HCT116 (cell line): ENCODE measurements at regions not wholly inside any gene's neighbourhood (a gene's known extent, or its start where the extent isn't known, plus 50 kb on each side); places are given as distances from the start of the nearest gene placed in this dataset.

Source experiments
- ATAC-seq: fragments of 200-7000 bp; cut with Tn5 transposase; 2 replicates; pipeline ENCODE4 v1.9.1; 2020; ENCODE audit warnings: mild to moderate bottlenecking, moderate library complexity
- BruUV-seq: library from RNA; stranded (reverse); fragments of 400-500 nt; replicated peaks from 2 replicates; lab custom pipeline; 2021; lab: Mats Ljungman, UMichigan
- CTCF ChIA-PET: fragments of 300-600 bp; sonication (Branson Sonifier 250); formaldehyde crosslinking; loops from one replicate; lab custom pipeline; 2021; ENCODE audit warnings: antibody characterized with exemption; lab: Charles Lee
- POLR2A ChIA-PET: fragments of 300-600, 350-600 bp; sonication (Branson Sonifier 250); formaldehyde crosslinking; loops from one replicate; lab custom pipeline; 2021; ENCODE audit warnings: antibody characterized with exemption; lab: Charles Lee
- RAD21 ChIA-PET, 2 experiments: fragments of 300-600 bp; sonication (Branson Sonifier 250); formaldehyde crosslinking; loops; one replicate each; lab custom pipeline; 2023; ENCODE audit warnings: low total read pairs in 2 of 2; ENCODE audit not compliant: uncharacterized antibody in 2 of 2, unreplicated experiment in 2 of 2, low non-redundant PET in 1 of 2; lab: Charles Lee
- DNase-seq: peaks from one replicate; pipeline ENCODE4 v3.0.0-alpha.2; 2010; ENCODE audit warnings: low read depth, low spot score
- H2AFZ ChIP-seq: fragments of 200-600 bp; shearing (Covaris generic), sonication (generic); 2 replicates; pipeline ENCODE4 v1.6.1; 2017; ENCODE audit warnings: low read depth, mixed run types, mixed read lengths, antibody characterized with exemption, low read length; ENCODE audit not compliant: poor library complexity, severe bottlenecking
- H3K27ac ChIP-seq: 2 replicates; pipeline ENCODE4 v1.5.1; 2012; ENCODE audit warnings: low read depth, low read length
- H3K27me3 ChIP-seq: fragments of 200-600 bp; sonication (generic); 2 replicates; pipeline ENCODE4 v1.6.1; 2016; ENCODE audit warnings: mixed run types, low read length, mixed read lengths; ENCODE audit not compliant: insufficient read depth
- H3K36me3 ChIP-seq, 2 experiments: fragments of 200-500 bp in 1 of 2; fragments of 200-600 bp in 1 of 2; sonication (Bioruptor generic) in 1 of 2; sonication (generic) in 1 of 2; 2 replicates each; pipeline versions ENCODE4 v1.5.1 to v1.6.1; 2014 to 2016; ENCODE audit warnings: low read length in 2 of 2, inconsistent platforms in 1 of 2, mixed read lengths in 1 of 2, mixed run types in 1 of 2; ENCODE audit not compliant: insufficient read depth in 2 of 2, control insufficient read depth in 1 of 2
- H3K4me1 ChIP-seq, 2 experiments: fragments of 200-600 bp in 1 of 2; sonication (generic) in 1 of 2; 2 replicates each; pipeline versions ENCODE4 v1.5.1 to v1.6.1; 2012 to 2017; ENCODE audit warnings: low read length in 2 of 2, inconsistent platforms in 1 of 2, mild to moderate bottlenecking in 1 of 2, mixed read lengths in 1 of 2, mixed run types in 1 of 2, moderate library complexity in 1 of 2; ENCODE audit not compliant: insufficient read depth in 2 of 2, control insufficient read depth in 1 of 2
- H3K4me2 ChIP-seq: fragments of 200-600 bp; sonication (generic); 2 replicates; pipeline ENCODE4 v1.6.1; 2017; ENCODE audit warnings: mixed run types, low read length, mixed read lengths
- H3K4me3 ChIP-seq, 2 experiments: fragments of 200-600 bp in 1 of 2; sonication (generic) in 1 of 2; replicated peaks in 1 of 2; 2 replicates each; pipeline ENCODE4 v1.5.1; 2011 to 2016; ENCODE audit warnings: low read length in 2 of 2, control low read depth in 1 of 2, low read depth in 1 of 2, mild to moderate bottlenecking in 1 of 2, mixed read lengths in 1 of 2, mixed run types in 1 of 2
- H3K79me2 ChIP-seq: fragments of 200-600 bp; sonication (generic); 2 replicates; pipeline ENCODE4 v1.6.1; 2017; ENCODE audit warnings: mild to moderate bottlenecking, mixed run types, low read length, moderate library complexity, mixed read lengths; ENCODE audit not compliant: insufficient read depth
- H3K9ac ChIP-seq: fragments of 200-600 bp; sonication (generic); 2 replicates; pipeline ENCODE4 v1.6.1; 2016; ENCODE audit warnings: low read length, mixed read lengths
- H3K9me2 ChIP-seq: fragments of 200-600 bp; sonication (generic), shearing (Covaris generic); 2 replicates; pipeline ENCODE4 v1.6.1; 2017; ENCODE audit warnings: mixed run types, mild to moderate bottlenecking, moderate library complexity; ENCODE audit not compliant: insufficient read depth
- H3K9me3 ChIP-seq, 2 experiments: fragments of 200-500 bp in 1 of 2; fragments of 200-600 bp in 1 of 2; sonication (Bioruptor generic) in 1 of 2; sonication (generic) in 1 of 2; 2 replicates each; pipeline ENCODE4 v1.6.1; 2014 to 2017; ENCODE audit warnings: low read length in 2 of 2, mixed read lengths in 2 of 2, inconsistent platforms in 1 of 2, low read depth in 1 of 2, mild to moderate bottlenecking in 1 of 2, mixed run types in 1 of 2, moderate library complexity in 1 of 2; ENCODE audit not compliant: control insufficient read depth in 1 of 2, insufficient read depth in 1 of 2
- H4K20me1 ChIP-seq: fragments of 200-600 bp; sonication (generic), shearing (Covaris generic); 2 replicates; pipeline ENCODE4 v1.6.1; 2017; ENCODE audit warnings: mixed run types, mild to moderate bottlenecking, moderate library complexity; ENCODE audit not compliant: insufficient read depth
- CEBPB ChIP-seq: IDR thresholded peaks from 2 replicates; pipeline ENCODE4 v1.6.1; 2012; ENCODE audit warnings: low read depth
- ELF1 ChIP-seq: IDR thresholded peaks from 2 replicates; pipeline ENCODE4 v1.6.1; 2012; ENCODE audit warnings: low read depth, borderline replicate concordance
- FOSL1 ChIP-seq: IDR thresholded peaks from 2 replicates; pipeline ENCODE4 v1.6.1; 2012; ENCODE audit warnings: low read depth
- JUND ChIP-seq: IDR thresholded peaks from 2 replicates; pipeline ENCODE4 v1.6.1; 2012
- SP1 ChIP-seq: IDR thresholded peaks from 2 replicates; pipeline ENCODE4 v1.6.1; 2012; ENCODE audit warnings: low read depth
- intact Hi-C: fragments of 100-400 bp; cut with micrococcal nuclease; formaldehyde crosslinking; loops from 2 replicates; pipeline ENCODE4 v1.10.0; 2022
- TF ChIP-seq, protein P1 (sequence below): IDR thresholded peaks from 2 replicates; pipeline ENCODE4 v1.6.1; 2012; ENCODE audit warnings: low read depth
- TF ChIP-seq, protein P2 (sequence below), 3 experiments: fragments of 200-600 bp in 1 of 3; sonication (generic) in 1 of 3; IDR thresholded peaks in 2 of 3; conservative IDR thresholded peaks in 1 of 3; 2 replicates each; pipeline ENCODE4 v1.5.1; 2012 to 2017; ENCODE audit warnings: low read depth in 2 of 3, low read length in 2 of 3, antibody characterized with exemption in 1 of 3, borderline replicate concordance in 1 of 3, control low read depth in 1 of 3, mild to moderate bottlenecking in 1 of 3, mixed read lengths in 1 of 3, mixed run types in 1 of 3, moderate library complexity in 1 of 3; ENCODE audit not compliant: insufficient read depth in 1 of 3
- TF ChIP-seq, protein P3 (sequence below): IDR thresholded peaks from 2 replicates; pipeline ENCODE4 v1.6.1; 2012
- TF ChIP-seq, protein P4 (sequence below): IDR thresholded peaks from 2 replicates; pipeline ENCODE4 v1.6.1; 2012

DNA sequence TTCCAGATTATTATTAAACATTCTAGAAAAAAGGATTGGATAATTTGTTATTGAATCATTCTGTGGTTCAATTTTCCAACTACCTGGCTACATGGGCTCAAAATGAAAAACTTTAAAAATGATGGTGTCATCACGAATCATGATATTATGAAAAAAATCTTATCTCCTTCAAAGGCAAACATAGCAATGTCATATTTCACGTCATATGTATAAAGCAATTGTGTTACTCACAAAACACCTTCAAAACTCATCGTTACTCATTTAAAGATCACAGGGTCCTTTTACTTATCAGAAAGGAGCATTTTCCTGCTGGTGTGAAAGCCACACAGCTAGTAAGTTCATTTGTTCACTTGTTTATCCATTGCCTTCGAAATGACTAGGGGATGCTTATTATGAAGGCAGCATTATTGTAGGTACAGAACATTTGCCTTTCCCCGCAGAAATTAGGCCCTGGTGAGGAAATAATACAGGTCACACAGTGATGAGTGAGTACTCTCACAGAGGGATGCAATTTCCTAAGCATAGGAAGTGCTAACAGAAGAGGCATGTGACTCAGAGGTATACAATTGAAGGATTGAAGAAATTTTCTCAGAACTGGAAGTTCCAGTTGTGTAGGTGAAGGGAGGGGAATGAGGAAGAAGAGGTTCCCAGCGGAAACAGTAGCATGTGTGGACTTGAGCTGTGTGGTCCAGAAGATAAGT lies 478.7 kb downstream of the INHBA start:
- H3K4me1 ChIP-seq, result peaks cover 7 to 34% of the 10 kb centered on the region in 2 experiments
- no peaks in the 10 kb centered on the region for H3K27me3 ChIP-seq
- no peaks in the 10 kb centered on the region for H3K79me2 ChIP-seq
- no peak overlapping the region for H3K4me3 ChIP-seq
- no peak overlapping the region for H3K9ac ChIP-seq
- H3K4me2 ChIP-seq, result peak overlapping the region; percentile 41
- ATAC-seq (peak; percentile 64), DNase-seq (peak; percentile 51)
- intact Hi-C loops, result no loop called here
- no peak overlapping the region for H3K27ac ChIP-seq
- no peaks in the 10 kb centered on the region for H3K9me3 ChIP-seq
- no peaks in the 10 kb centered on the region for H3K36me3 ChIP-seq
- H3K9me2 ChIP-seq, result no peaks in the 10 kb centered on the region
- ChIA-PET RAD21 (no interaction called here), POLR2A (interaction anchor here (1.0 kb wide), 1 partner anchor 16 kb away, joined by 3 read pairs; no protein-coding TSS in a partner anchor), CTCF (no interaction called here)
- peak; percentile 29; the same call in 1 of the 2 replicates for TF ChIP-seq CEBPB
- TF ChIP-seq, protein P1, sequence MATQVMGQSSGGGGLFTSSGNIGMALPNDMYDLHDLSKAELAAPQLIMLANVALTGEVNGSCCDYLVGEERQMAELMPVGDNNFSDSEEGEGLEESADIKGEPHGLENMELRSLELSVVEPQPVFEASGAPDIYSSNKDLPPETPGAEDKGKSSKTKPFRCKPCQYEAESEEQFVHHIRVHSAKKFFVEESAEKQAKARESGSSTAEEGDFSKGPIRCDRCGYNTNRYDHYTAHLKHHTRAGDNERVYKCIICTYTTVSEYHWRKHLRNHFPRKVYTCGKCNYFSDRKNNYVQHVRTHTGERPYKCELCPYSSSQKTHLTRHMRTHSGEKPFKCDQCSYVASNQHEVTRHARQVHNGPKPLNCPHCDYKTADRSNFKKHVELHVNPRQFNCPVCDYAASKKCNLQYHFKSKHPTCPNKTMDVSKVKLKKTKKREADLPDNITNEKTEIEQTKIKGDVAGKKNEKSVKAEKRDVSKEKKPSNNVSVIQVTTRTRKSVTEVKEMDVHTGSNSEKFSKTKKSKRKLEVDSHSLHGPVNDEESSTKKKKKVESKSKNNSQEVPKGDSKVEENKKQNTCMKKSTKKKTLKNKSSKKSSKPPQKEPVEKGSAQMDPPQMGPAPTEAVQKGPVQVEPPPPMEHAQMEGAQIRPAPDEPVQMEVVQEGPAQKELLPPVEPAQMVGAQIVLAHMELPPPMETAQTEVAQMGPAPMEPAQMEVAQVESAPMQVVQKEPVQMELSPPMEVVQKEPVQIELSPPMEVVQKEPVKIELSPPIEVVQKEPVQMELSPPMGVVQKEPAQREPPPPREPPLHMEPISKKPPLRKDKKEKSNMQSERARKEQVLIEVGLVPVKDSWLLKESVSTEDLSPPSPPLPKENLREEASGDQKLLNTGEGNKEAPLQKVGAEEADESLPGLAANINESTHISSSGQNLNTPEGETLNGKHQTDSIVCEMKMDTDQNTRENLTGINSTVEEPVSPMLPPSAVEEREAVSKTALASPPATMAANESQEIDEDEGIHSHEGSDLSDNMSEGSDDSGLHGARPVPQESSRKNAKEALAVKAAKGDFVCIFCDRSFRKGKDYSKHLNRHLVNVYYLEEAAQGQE, result no peak
- TF ChIP-seq, protein P2, sequence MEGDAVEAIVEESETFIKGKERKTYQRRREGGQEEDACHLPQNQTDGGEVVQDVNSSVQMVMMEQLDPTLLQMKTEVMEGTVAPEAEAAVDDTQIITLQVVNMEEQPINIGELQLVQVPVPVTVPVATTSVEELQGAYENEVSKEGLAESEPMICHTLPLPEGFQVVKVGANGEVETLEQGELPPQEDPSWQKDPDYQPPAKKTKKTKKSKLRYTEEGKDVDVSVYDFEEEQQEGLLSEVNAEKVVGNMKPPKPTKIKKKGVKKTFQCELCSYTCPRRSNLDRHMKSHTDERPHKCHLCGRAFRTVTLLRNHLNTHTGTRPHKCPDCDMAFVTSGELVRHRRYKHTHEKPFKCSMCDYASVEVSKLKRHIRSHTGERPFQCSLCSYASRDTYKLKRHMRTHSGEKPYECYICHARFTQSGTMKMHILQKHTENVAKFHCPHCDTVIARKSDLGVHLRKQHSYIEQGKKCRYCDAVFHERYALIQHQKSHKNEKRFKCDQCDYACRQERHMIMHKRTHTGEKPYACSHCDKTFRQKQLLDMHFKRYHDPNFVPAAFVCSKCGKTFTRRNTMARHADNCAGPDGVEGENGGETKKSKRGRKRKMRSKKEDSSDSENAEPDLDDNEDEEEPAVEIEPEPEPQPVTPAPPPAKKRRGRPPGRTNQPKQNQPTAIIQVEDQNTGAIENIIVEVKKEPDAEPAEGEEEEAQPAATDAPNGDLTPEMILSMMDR (IDR thresholded peaks at IDR 0.05 in 2 of 3, conservative IDR thresholded peaks at IDR 0.05 in 1 of 3; ENCODE audit: borderline replicate concordance in 1 of 3, insufficient read depth in 1 of 3, low read depth in 2 of 3, low read length in 2 of 3), result no peak
- peak; percentile 25; the same call in 1 of the 2 replicates for TF ChIP-seq FOSL1
- TF ChIP-seq SP1, result peak; percentile 55
- TF ChIP-seq, protein P3, sequence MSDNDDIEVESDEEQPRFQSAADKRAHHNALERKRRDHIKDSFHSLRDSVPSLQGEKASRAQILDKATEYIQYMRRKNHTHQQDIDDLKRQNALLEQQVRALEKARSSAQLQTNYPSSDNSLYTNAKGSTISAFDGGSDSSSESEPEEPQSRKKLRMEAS, result peak; percentile 58
- TF ChIP-seq ELF1, result peak; percentile 41
- TF ChIP-seq JUND, result peak; percentile 34; the same call in 1 of the 2 replicates
- TF ChIP-seq, protein P4, sequence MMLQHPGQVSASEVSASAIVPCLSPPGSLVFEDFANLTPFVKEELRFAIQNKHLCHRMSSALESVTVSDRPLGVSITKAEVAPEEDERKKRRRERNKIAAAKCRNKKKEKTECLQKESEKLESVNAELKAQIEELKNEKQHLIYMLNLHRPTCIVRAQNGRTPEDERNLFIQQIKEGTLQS, result no peak
- no peaks in the 10 kb centered on the region for H4K20me1 ChIP-seq
- peak overlapping the region; percentile 23 for H2AFZ ChIP-seq
- no TSS peak for BruUV-seq
